ENCODE measurements at regions not wholly inside any gene's neighbourhood (a gene's known extent, or its start where the extent isn't known, plus 50 kb on each side); places are given as distances from the start of the nearest gene placed in this dataset.

- H3K79me2 ChIP-seq (ENCODE audit: control insufficient read depth, insufficient read depth, low read length) = no peaks in the 10 kb centered on the region
- no peak overlapping the region for H2AFZ ChIP-seq (ENCODE audit: low read depth, low read length)
- intact Hi-C loops (cut with micrococcal nuclease) = no loop called here
- no peak for TF ChIP-seq EZH2 (IDR thresholded peaks at IDR 0.05; ENCODE audit: borderline replicate concordance, low read depth, low read length, severe bottlenecking)
- H4K20me1 ChIP-seq (replicated peaks; ENCODE audit: control insufficient read depth, extremely low read depth, insufficient read depth, low read length) = no peaks in the 10 kb centered on the region
- BruUV-seq (replicated peaks) = no TSS peak
- ChIA-PET POLR2A (no interaction called here), CTCF (no interaction called here)
- H3K36me3 ChIP-seq (ENCODE audit: control insufficient read depth in 2 of 2, extremely low read depth in 1 of 2, insufficient read depth in 2 of 2, low read length in 2 of 2) = no peaks in the 10 kb centered on the region
- FAIRE-seq = no peak
- DNase-seq (ENCODE audit: low read depth, low spot score) = no peak
- H3K4me1 ChIP-seq (ENCODE audit: control insufficient read depth, extremely low read depth, insufficient read depth, low read length) = no peaks in the 10 kb centered on the region
- dilution Hi-C loops (cut with MboI; ENCODE audit: extremely low pct_ligation_motif_present, low sequenced_read_pairs) = no loop called here
- H3K27me3 ChIP-seq (ENCODE audit: control insufficient read depth in 2 of 2, insufficient read depth in 2 of 2, low read length in 2 of 2) = no peaks in the 10 kb centered on the region
- no peak overlapping the region for H3K27ac ChIP-seq (ENCODE audit: insufficient read depth, low read depth, low read length)
- no peak overlapping the region for H3K4me3 ChIP-seq (replicated peaks in 1 of 3; ENCODE audit: insufficient read depth in 1 of 3, low read depth in 1 of 3, low read length in 3 of 3)
- no peaks in the 10 kb centered on the region for H3K9me1 ChIP-seq (replicated peaks; ENCODE audit: control insufficient read depth, extremely low read depth, insufficient read depth, low read length)
- no peak overlapping the region for H3K4me2 ChIP-seq (ENCODE audit: insufficient read depth, low read length)
- no peak overlapping the region for H3K9ac ChIP-seq (replicated peaks; ENCODE audit: extremely low read depth, insufficient read depth, low read length)
- no peaks in the 10 kb centered on the region for H3K9me3 ChIP-seq (replicated peaks; ENCODE audit: control insufficient read depth, insufficient read depth, low read length)
Measured at GRCh38 chr11:112697391-112698178, 263.6 kb upstream of the NCAM1 start.

DNA sequence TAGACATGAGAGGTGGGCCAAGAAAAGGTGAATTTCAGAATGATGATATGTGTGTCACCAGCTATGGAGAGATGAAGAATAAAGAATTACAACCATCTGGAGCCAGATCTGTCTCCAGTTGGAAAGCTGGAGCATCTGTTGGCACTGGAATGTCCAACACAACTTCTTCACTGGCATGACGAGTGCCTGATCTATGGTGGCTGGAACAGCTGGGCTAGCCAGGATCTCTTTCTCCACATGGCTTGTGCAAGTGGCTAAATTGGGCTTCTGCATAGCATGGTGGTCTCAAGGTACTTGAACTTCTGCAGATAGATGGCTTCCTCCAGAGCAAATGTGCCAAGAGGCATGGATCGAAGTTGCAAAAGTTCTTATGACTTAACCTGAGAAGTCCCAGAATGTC lies 256.1 kb upstream of the NCAM1 start:
- dilution Hi-C loops (cut with MboI; ENCODE audit: extremely low pct_ligation_motif_present, low sequenced_read_pairs) (no loop called here), intact Hi-C loops (cut with micrococcal nuclease) (no loop called here)
- Histone ChIP-seq H3K27me3 (ENCODE audit: control insufficient read depth in 2 of 2, insufficient read depth in 2 of 2, low read length in 2 of 2) (no peaks in the 10 kb centered on the region), H3K79me2 (ENCODE audit: control insufficient read depth, insufficient read depth, low read length) (no peaks in the 10 kb centered on the region), H3K9ac (replicated peaks; ENCODE audit: extremely low read depth, insufficient read depth, low read length) (no peak overlapping the region), H3K36me3 (ENCODE audit: control insufficient read depth in 2 of 2, extremely low read depth in 1 of 2, insufficient read depth in 2 of 2, low read length in 2 of 2) (no peaks in the 10 kb centered on the region), H3K4me1 (ENCODE audit: control insufficient read depth, extremely low read depth, insufficient read depth, low read length) (no peaks in the 10 kb centered on the region), H2AFZ (ENCODE audit: low read depth, low read length) (no peak overlapping the region), H3K4me2 (ENCODE audit: insufficient read depth, low read length) (no peak overlapping the region), H3K27ac (ENCODE audit: insufficient read depth, low read depth, low read length) (no peak overlapping the region), H3K4me3 (replicated peaks in 1 of 3; ENCODE audit: insufficient read depth in 1 of 3, low read depth in 1 of 3, low read length in 3 of 3) (no peak overlapping the region), H3K9me3 (replicated peaks; ENCODE audit: control insufficient read depth, insufficient read depth, low read length) (no peaks in the 10 kb centered on the region), H3K9me1 (replicated peaks; ENCODE audit: control insufficient read depth, extremely low read depth, insufficient read depth, low read length) (no peaks in the 10 kb centered on the region), H4K20me1 (replicated peaks; ENCODE audit: control insufficient read depth, extremely low read depth, insufficient read depth, low read length) (no peaks in the 10 kb centered on the region)
- no TSS peak for BruUV-seq (replicated peaks)
- CTCF ChIA-PET = no interaction called here
- TF ChIP-seq, protein P1, sequence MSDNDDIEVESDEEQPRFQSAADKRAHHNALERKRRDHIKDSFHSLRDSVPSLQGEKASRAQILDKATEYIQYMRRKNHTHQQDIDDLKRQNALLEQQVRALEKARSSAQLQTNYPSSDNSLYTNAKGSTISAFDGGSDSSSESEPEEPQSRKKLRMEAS (IDR thresholded peaks at IDR 0.05; ENCODE audit: insufficient read depth, insufficient read length) = no peak
- DNase-seq (ENCODE audit: low read depth, low spot score) (no peak), FAIRE-seq (no peak)
- POLR2A ChIA-PET = no interaction called here
